CD4-positive, alpha-beta T cell (primary cell): ENCODE measurements at regions not wholly inside any gene's neighbourhood (a gene's known extent, or its start where the extent isn't known, plus 50 kb on each side); places are given as distances from the start of the nearest gene placed in this dataset.
"Not testable (repeated sequence)": the region's sequence is repeated elsewhere in the genome, so short reads cannot be mapped to it uniquely, and the experiment has no call there.

Experiments
- ATAC-seq: fragments of 200-7000 bp; cut with Tn5 transposase; one replicate; pipeline ENCODE4 v1.10.0; 2022; ENCODE audit warnings: mild to moderate bottlenecking; ENCODE audit not compliant: poor library complexity
- CTCF ChIA-PET: fragments of 350-600 bp; sonication (Branson Sonifier 250); formaldehyde crosslinking; loops from one replicate; lab custom pipeline; 2021; ENCODE audit warnings: antibody characterized with exemption, inconsistent platforms; lab: Charles Lee
- POLR2A ChIA-PET: fragments of 350-600 bp; sonication (Branson Sonifier 250); formaldehyde crosslinking; loops from one replicate; lab custom pipeline; 2021; ENCODE audit warnings: antibody characterized with exemption, inconsistent platforms; lab: Charles Lee
- DNase-seq, 14 experiments: peaks; one replicate each; pipeline ENCODE4 v3.0.0-alpha.2; 2013 to 2020; ENCODE audit warnings: mixed read lengths in 2 of 14
- H3K27ac ChIP-seq, 2 donors: one replicate each; pipeline versions ENCODE4 v1.5.1 to v1.7.0; 2013; ENCODE audit warnings: low read length in 2 of 2, low read depth in 1 of 2, mild to moderate bottlenecking in 1 of 2
- H3K27me3 ChIP-seq, 2 experiments: 1 replicate in 1 of 2; 2 replicates in 1 of 2; pipeline versions ENCODE4 v1.6.1 to v1.7.0; 2013; ENCODE audit warnings: low read length in 2 of 2, control low read depth in 1 of 2, mild to moderate bottlenecking in 1 of 2, moderate library complexity in 1 of 2; ENCODE audit not compliant: insufficient read depth in 2 of 2, control insufficient read depth in 1 of 2
- H3K36me3 ChIP-seq: one replicate; pipeline ENCODE4 v1.6.1; 2013; ENCODE audit warnings: low read length, control low read depth; ENCODE audit not compliant: insufficient read depth
- H3K4me1 ChIP-seq: one replicate; pipeline ENCODE4 v1.6.1; 2013; ENCODE audit warnings: low read length, control low read depth; ENCODE audit not compliant: insufficient read depth
- H3K4me3 ChIP-seq: one replicate; pipeline ENCODE4 v1.5.1; 2013; ENCODE audit warnings: mild to moderate bottlenecking, low read length, moderate library complexity
- H3K9me3 ChIP-seq, 2 experiments: 1 replicate in 1 of 2; 2 replicates in 1 of 2; pipeline versions ENCODE4 v1.6.1 to v1.7.0; 2013; ENCODE audit warnings: low read length in 2 of 2, mild to moderate bottlenecking in 2 of 2, control low read depth in 1 of 2, moderate library complexity in 1 of 2; ENCODE audit not compliant: control insufficient read depth in 1 of 2, insufficient read depth in 1 of 2
- H3K27ac Mint-ChIP-seq: one replicate; pipeline ENCODE4 v1.8.0; 2020; ENCODE audit warnings: mixed read lengths
- H3K27me3 Mint-ChIP-seq: one replicate; pipeline ENCODE4 v1.8.0; 2021; ENCODE audit warnings: mixed read lengths
- H3K36me3 Mint-ChIP-seq: one replicate; pipeline ENCODE4 v1.8.0; 2021; ENCODE audit warnings: low read depth, mixed read lengths
- H3K4me1 Mint-ChIP-seq: one replicate; pipeline ENCODE4 v1.8.0; 2021; ENCODE audit warnings: low read depth, mixed read lengths
- H3K4me3 Mint-ChIP-seq: one replicate; pipeline ENCODE4 v1.8.0; 2020; ENCODE audit warnings: mild to moderate bottlenecking, mixed read lengths
- H3K9me3 Mint-ChIP-seq: one replicate; pipeline ENCODE4 v1.8.0; 2020; ENCODE audit warnings: mixed read lengths
- intact Hi-C, 2 experiments: fragments of 100-400 bp; cut with DNase I in 1 of 2; cut with micrococcal nuclease in 1 of 2; formaldehyde crosslinking; loops; one replicate each; pipeline versions ENCODE4 v1.15.1 to v1.9.0; 2023 to 2025; cut with DNase I, micrococcal nuclease
- TF ChIP-seq, protein P1 (sequence below): fragments of 200-600 bp; IDR thresholded peaks from one replicate; pipeline ENCODE4 v1.8.0; 2022; ENCODE audit warnings: antibody characterized with exemption, mild to moderate bottlenecking

DNA sequence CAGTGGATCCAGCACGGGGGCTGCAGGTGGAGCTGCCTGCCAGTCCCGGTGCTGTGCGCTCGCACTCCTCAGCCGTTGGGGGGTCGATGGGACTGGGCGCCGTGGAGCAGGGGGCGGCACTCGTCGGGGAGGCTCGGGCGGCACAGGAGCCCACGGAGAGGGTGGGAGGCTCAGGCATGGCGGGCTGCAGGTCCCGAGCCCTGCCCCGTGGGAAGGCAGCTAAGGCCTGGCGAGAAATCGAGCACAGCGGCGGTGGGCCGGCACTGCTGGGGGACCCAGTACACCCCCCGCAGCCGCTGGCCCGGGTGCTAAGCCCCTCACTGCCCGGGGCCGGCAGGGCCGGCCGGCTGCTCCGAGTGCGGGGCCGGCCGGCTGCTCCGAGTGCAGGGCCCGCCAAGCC lies 52.3 kb upstream of the MARK1 start:
- not testable (repeated sequence) for H3K36me3 Mint-ChIP-seq

DNA sequence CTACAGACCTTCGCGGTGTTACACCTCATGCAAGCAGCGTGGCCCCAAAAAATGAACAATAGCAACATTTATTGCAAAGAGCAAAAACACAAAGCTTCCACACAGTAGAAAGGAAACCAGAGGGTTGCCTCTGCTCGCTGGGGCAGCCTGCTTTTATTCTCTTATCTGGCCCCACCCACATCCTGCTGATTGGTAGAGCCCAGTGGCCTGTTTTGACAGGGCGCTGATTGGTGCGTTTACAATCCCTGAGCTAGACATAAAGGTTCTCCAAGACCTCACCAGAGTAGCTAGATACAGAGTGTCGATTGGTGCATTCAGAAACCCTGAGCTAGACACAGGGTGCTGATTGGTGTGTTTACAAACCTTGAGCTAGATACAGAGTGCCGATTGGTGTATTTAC lies 52.8 kb upstream of the MARK1 start:
- H3K4me3 Mint-ChIP-seq, POLR2A ChIA-PET, ATAC-seq, H3K27me3 ChIP-seq, H3K9me3 Mint-ChIP-seq, H3K9me3 ChIP-seq, H3K36me3 Mint-ChIP-seq, intact Hi-C loops, H3K27ac Mint-ChIP-seq, H3K36me3 ChIP-seq, H3K27ac ChIP-seq, H3K27me3 Mint-ChIP-seq, CTCF ChIA-PET, H3K4me1 ChIP-seq, DNase-seq, H3K4me1 Mint-ChIP-seq, H3K4me3 ChIP-seq: not testable (repeated sequence)

More for the DNA sequence above, 52.3 kb upstream of the MARK1 start:
- DNase-seq, H3K4me3 ChIP-seq, H3K27ac Mint-ChIP-seq, intact Hi-C loops, H3K27me3 ChIP-seq, H3K4me3 Mint-ChIP-seq, H3K27me3 Mint-ChIP-seq, H3K9me3 ChIP-seq, CTCF ChIA-PET, H3K4me1 ChIP-seq, H3K36me3 ChIP-seq, H3K9me3 Mint-ChIP-seq, ATAC-seq, H3K4me1 Mint-ChIP-seq, POLR2A ChIA-PET, H3K27ac ChIP-seq: not testable (repeated sequence)

- Histone ChIP-seq H3K4me1 (no peaks in the 10 kb centered on the region), H3K27me3 (no peaks in the 10 kb centered on the region), H3K27ac (no peak overlapping the region), H3K36me3 (no peaks in the 10 kb centered on the region), H3K4me3 (no peak overlapping the region), H3K9me3 (no peaks in the 10 kb centered on the region)
- no peaks in the 10 kb centered on the region for H3K27me3 Mint-ChIP-seq
- no peak overlapping the region for H3K4me3 Mint-ChIP-seq
- ATAC-seq (no peak), DNase-seq (no peak)
- H3K36me3 Mint-ChIP-seq, result no peaks in the 10 kb centered on the region
- ChIA-PET CTCF (no interaction called here), POLR2A (no interaction called here)
- H3K4me1 Mint-ChIP-seq, result no peaks in the 10 kb centered on the region
- TF ChIP-seq, protein P1, sequence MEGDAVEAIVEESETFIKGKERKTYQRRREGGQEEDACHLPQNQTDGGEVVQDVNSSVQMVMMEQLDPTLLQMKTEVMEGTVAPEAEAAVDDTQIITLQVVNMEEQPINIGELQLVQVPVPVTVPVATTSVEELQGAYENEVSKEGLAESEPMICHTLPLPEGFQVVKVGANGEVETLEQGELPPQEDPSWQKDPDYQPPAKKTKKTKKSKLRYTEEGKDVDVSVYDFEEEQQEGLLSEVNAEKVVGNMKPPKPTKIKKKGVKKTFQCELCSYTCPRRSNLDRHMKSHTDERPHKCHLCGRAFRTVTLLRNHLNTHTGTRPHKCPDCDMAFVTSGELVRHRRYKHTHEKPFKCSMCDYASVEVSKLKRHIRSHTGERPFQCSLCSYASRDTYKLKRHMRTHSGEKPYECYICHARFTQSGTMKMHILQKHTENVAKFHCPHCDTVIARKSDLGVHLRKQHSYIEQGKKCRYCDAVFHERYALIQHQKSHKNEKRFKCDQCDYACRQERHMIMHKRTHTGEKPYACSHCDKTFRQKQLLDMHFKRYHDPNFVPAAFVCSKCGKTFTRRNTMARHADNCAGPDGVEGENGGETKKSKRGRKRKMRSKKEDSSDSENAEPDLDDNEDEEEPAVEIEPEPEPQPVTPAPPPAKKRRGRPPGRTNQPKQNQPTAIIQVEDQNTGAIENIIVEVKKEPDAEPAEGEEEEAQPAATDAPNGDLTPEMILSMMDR, result no peak
- H3K9me3 Mint-ChIP-seq, result no peaks in the 10 kb centered on the region
- no peak overlapping the region for H3K27ac Mint-ChIP-seq
- intact Hi-C loops, result no loop called here
Observed at GRCh38 chr1:220473440-220473839, 54.5 kb upstream of the MARK1 start.

DNA sequence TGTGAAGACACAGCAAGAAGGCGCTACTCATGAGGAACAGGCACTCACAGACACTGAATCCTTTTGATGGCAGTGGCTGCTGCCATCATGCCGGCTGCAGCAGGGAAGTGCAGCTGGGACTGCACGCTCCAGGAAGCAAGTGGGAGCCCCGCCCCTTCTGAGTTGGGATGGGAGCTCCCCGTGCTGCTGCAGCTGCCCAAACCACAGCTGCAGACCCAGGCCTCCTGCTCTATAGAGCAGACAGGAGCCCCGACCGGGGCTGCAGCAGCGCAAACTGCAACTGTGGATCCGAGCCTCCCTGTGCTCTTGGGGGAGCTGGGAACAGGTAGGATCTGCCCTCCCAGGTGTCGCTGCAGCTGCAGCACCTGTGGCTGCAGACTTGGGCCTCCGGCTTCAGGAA lies 65.2 kb upstream of the MARK1 start:
- H3K4me3 ChIP-seq, result no peak overlapping the region
- no peaks in the 10 kb centered on the region for H3K27me3 ChIP-seq
- no peak overlapping the region for H3K27ac ChIP-seq
- Mint-ChIP-seq H3K27ac (no peak overlapping the region), H3K9me3 (no peaks in the 10 kb centered on the region), H3K36me3 (no peaks in the 10 kb centered on the region), H3K27me3 (peaks cover 4% of the 10 kb centered on the region), H3K4me1 (no peaks in the 10 kb centered on the region), H3K4me3 (no peak overlapping the region)
- peaks cover 0 to 18% of the 10 kb centered on the region in 2 experiments for H3K9me3 ChIP-seq
- no peaks in the 10 kb centered on the region for H3K4me1 ChIP-seq
- DNase-seq (no peak), ATAC-seq (no peak)
- intact Hi-C loops, result no loop called here
- ChIA-PET POLR2A (no interaction called here), CTCF (no interaction called here)
- TF ChIP-seq, protein P1, result no peak
- H3K36me3 ChIP-seq, result no peaks in the 10 kb centered on the region
